ENCODE measurements at regions not wholly inside any gene's neighbourhood (a gene's known extent, or its start where the extent isn't known, plus 50 kb on each side); places are given as distances from the start of the nearest gene placed in this dataset.

DNA sequence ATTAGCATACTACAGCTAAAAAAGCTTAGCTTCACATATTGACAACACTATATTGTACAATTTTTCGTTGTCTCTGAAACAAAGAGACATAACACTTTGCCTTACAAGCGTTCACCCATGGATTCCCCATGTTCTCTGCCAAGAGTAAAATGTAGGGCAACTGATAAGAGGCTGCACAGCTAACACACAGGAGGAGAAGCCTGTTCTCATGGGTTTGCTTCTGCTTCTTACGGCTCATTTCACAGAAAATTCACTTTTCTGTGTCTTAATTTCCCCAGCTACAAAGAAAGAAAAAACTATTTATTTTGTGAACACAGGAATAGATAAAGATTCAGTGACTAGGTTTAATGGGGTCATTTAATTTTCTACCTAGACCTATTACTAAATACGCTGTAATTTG lies 182.8 kb upstream of the DLGAP1 start:
- TF ChIP-seq, protein P1, sequence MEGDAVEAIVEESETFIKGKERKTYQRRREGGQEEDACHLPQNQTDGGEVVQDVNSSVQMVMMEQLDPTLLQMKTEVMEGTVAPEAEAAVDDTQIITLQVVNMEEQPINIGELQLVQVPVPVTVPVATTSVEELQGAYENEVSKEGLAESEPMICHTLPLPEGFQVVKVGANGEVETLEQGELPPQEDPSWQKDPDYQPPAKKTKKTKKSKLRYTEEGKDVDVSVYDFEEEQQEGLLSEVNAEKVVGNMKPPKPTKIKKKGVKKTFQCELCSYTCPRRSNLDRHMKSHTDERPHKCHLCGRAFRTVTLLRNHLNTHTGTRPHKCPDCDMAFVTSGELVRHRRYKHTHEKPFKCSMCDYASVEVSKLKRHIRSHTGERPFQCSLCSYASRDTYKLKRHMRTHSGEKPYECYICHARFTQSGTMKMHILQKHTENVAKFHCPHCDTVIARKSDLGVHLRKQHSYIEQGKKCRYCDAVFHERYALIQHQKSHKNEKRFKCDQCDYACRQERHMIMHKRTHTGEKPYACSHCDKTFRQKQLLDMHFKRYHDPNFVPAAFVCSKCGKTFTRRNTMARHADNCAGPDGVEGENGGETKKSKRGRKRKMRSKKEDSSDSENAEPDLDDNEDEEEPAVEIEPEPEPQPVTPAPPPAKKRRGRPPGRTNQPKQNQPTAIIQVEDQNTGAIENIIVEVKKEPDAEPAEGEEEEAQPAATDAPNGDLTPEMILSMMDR (IDR thresholded peaks at IDR 0.05; ENCODE audit: low read depth, low read length) = no peak
- H3K27me3 ChIP-seq = no peaks in the 10 kb centered on the region
- no peak overlapping the region for H3K4me3 ChIP-seq
- no peak overlapping the region for H3K27ac ChIP-seq
- H3K4me1 ChIP-seq (ENCODE audit: low read depth) = no peaks in the 10 kb centered on the region
- H3K36me3 ChIP-seq = no peaks in the 10 kb centered on the region
- H3K9me3 ChIP-seq (ENCODE audit: low read depth) = no peaks in the 10 kb centered on the region
- no peak for DNase-seq (ENCODE audit: low read depth in 1 of 2, low spot score in 1 of 2)

DNA sequence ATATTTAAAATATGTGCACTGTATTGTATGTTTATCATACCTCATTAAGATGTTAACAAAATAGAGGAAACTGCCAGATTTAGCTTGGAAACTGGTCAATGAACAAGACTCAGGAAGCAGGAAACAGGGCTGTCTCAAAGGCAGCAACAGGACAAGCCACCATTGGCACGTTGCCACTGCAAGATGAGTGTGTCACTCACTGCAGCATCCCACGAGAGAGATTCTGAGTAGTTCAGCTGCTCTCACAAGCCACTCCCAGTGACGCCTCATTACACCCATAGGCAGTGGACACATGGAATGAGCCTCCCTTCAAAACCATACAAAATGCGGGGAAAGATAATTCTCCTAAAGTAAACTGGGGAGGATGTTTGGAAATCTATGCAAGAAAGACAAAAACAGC lies 181.9 kb upstream of the DLGAP1 start:
- no peak for DNase-seq (ENCODE audit: low read depth in 1 of 2, low spot score in 1 of 2)
- no peak overlapping the region for H3K27ac ChIP-seq
- TF ChIP-seq, protein P1 (IDR thresholded peaks at IDR 0.05; ENCODE audit: low read depth, low read length) = no peak
- H3K4me3 ChIP-seq = no peak overlapping the region
- H3K27me3 ChIP-seq = no peaks in the 10 kb centered on the region
- no peaks in the 10 kb centered on the region for H3K36me3 ChIP-seq
- no peaks in the 10 kb centered on the region for H3K4me1 ChIP-seq (ENCODE audit: low read depth)
- no peaks in the 10 kb centered on the region for H3K9me3 ChIP-seq (ENCODE audit: low read depth)

DNA sequence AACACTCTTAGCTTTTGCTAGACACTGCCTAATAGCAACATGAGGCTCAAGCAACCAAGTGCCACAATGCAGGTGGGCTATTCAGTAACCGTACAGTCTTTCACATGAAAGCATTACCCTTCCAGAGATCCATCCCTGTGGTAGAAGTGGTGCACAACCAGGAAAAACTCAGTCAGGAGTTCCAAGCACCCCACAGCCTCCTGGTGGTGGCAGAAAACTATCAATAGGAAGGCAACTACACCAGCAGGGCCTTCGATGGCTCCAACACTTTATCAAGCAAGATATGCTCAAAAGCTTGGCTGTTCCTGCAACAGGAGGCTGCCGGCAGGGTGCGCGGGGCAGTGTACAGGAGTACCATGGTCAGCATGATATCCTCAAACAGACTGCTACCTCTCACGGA lies 176.1 kb upstream of the DLGAP1 start:
- Histone ChIP-seq H3K27me3 (no peaks in the 10 kb centered on the region), H3K4me3 (no peak overlapping the region), H3K27ac (no peak overlapping the region), H3K36me3 (no peaks in the 10 kb centered on the region), H3K4me1 (ENCODE audit: low read depth) (no peaks in the 10 kb centered on the region), H3K9me3 (ENCODE audit: low read depth) (no peaks in the 10 kb centered on the region)
- no peak for DNase-seq (ENCODE audit: low read depth in 1 of 2, low spot score in 1 of 2)
- TF ChIP-seq, protein P1 (IDR thresholded peaks at IDR 0.05; ENCODE audit: low read depth, low read length) = no peak

DNA sequence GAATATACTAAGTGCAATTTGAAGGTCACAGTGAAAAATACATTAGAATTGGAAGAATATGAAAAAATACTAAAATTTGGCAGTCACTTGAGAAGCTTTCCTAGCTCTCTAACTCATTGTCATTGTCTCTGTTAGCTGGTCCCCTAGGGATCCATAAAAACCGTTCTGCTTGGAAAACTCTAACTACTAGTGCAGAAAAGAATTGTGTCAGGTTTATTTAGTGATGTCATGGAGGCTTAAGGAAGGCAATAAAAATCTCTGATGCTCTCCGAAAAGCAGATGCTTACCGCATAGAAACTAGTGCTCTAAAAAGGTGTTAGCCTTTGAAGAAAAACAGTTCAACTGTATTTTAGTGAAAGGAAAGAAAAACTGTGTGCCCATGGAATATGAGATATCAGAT lies 150.1 kb upstream of the DLGAP1 start:
- no peak for DNase-seq (ENCODE audit: low read depth in 1 of 2, low spot score in 1 of 2)
- TF ChIP-seq, protein P1 (IDR thresholded peaks at IDR 0.05; ENCODE audit: low read depth, low read length) = no peak
- no peaks in the 10 kb centered on the region for H3K36me3 ChIP-seq

DNA sequence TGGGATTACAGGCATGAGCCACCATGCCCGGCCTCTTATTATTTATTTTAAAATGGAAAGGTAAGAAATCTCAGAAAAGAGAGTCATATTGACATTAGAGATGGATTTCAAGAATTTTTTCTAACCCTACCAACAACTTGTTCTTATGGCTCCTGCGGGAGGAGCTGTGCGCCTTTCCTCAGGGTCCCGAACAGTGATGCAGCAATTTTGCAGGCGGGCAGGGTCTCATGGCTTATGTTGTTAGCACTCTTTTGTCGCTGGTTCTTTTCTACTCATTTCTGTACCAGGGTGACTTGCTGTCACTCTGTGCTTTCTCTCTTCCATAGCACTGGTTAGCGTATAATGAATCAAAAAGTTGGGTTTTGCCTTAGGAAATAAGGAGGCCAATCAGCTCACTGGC lies 148.8 kb upstream of the DLGAP1 start:
- H3K27me3 ChIP-seq = no peaks in the 10 kb centered on the region
- no peak overlapping the region for H3K27ac ChIP-seq
- TF ChIP-seq, protein P1 (IDR thresholded peaks at IDR 0.05; ENCODE audit: low read depth, low read length) = no peak
- DNase-seq (ENCODE audit: low read depth in 1 of 2, low spot score in 1 of 2) = peak in 1 of 2 donors; percentile 4
- no peaks in the 10 kb centered on the region for H3K9me3 ChIP-seq (ENCODE audit: low read depth)
- no peaks in the 10 kb centered on the region for H3K36me3 ChIP-seq
- no peaks in the 10 kb centered on the region for H3K4me1 ChIP-seq (ENCODE audit: low read depth)
- no peak overlapping the region for H3K4me3 ChIP-seq

More for the DNA sequence above, 150.1 kb upstream of the DLGAP1 start:
- Histone ChIP-seq H3K27me3 (no peaks in the 10 kb centered on the region), H3K27ac (no peak overlapping the region), H3K4me3 (no peak overlapping the region), H3K4me1 (ENCODE audit: low read depth) (no peaks in the 10 kb centered on the region), H3K9me3 (ENCODE audit: low read depth) (no peaks in the 10 kb centered on the region)

DNA sequence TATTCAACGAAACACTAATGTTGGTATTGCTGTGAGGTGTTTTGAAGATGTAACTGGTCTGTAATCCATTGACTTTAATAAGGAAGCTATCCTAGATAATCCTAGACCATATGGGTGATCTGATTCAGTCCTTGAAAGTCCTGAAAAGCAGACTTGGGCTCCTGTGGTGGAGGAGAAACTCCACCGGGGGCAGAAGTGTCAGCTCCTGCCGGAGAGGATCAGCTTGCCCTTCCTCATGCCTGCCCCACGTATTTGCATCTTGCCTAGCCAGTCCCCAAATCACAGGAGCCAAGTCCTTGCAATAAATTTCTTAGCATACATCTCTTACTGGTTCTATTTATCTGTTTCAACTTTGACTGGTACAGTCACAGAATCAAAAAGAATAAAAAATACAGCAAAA lies 144.2 kb upstream of the DLGAP1 start:
- H3K4me3 ChIP-seq = no peak overlapping the region
- no peaks in the 10 kb centered on the region for H3K9me3 ChIP-seq (ENCODE audit: low read depth)
- no peaks in the 10 kb centered on the region for H3K36me3 ChIP-seq
- H3K27me3 ChIP-seq = no peaks in the 10 kb centered on the region
- no peak for DNase-seq (ENCODE audit: low read depth in 1 of 2, low spot score in 1 of 2)
- H3K27ac ChIP-seq = no peak overlapping the region
- no peaks in the 10 kb centered on the region for H3K4me1 ChIP-seq (ENCODE audit: low read depth)
- TF ChIP-seq, protein P1 (IDR thresholded peaks at IDR 0.05; ENCODE audit: low read depth, low read length) = no peak

All from cardiac muscle cell (in vitro differentiated cells and primary cell).